SW 1271 (cell line): ENCODE measurements at regions not wholly inside any gene's neighbourhood (a gene's known extent, or its start where the extent isn't known, plus 50 kb on each side); places are given as distances from the start of the nearest gene placed in this dataset.

Experiments
- DNase-seq, 2 experiments: peaks; one replicate each; lab custom pipeline; 2025; lab: John Stamatoyannopoulos, UW

DNA sequence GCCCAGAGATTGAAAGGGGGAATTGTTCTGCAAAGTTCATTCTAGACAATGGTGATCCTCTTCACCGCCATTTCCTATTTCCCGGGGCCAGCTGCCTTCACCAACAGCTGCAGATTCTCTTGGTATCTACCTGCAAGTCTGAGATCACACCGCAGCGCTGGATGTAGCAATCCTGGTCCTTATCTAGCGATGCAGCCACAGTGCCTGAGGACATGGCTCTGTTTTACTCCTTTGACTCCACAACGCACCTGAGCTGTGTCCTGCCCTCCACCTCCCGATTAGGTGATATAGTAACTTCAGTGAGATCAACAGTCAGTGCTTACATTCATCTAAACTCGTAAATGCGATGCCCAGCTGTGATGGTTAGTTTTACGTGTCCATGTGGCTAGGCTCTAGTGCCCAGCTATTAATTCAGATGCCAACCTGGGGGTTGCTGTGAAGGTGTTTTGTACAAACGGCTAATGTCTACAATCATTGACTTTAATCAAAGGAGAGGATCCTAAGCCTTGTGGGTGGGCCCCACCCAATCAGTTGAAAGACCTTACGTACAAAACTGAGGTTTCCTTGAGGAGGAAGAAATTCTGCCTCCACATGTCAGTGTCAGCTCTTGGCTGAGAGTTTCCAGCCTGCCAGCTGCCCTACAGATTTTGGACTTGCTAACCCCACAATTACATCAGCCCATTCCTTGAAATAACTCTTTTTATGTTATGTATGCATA lies 189.8 kb downstream of the SH3BP4 start:
- no peak for DNase-seq

- DNase-seq, result no peak
These were observed 190.8 kb downstream of the SH3BP4 start for GRCh38 chr2:235142601-235143000.

GRCh38 chr2:235143789-235144188 lies 192.0 kb downstream of the SH3BP4 start:
- DNase-seq, result no peak

GRCh38 chr2:235144291-235144690 lies 192.5 kb downstream of the SH3BP4 start:
- DNase-seq, result no peak

GRCh38 chr2:235146206-235146605 lies 194.4 kb downstream of the SH3BP4 start:
- no peak for DNase-seq

DNA sequence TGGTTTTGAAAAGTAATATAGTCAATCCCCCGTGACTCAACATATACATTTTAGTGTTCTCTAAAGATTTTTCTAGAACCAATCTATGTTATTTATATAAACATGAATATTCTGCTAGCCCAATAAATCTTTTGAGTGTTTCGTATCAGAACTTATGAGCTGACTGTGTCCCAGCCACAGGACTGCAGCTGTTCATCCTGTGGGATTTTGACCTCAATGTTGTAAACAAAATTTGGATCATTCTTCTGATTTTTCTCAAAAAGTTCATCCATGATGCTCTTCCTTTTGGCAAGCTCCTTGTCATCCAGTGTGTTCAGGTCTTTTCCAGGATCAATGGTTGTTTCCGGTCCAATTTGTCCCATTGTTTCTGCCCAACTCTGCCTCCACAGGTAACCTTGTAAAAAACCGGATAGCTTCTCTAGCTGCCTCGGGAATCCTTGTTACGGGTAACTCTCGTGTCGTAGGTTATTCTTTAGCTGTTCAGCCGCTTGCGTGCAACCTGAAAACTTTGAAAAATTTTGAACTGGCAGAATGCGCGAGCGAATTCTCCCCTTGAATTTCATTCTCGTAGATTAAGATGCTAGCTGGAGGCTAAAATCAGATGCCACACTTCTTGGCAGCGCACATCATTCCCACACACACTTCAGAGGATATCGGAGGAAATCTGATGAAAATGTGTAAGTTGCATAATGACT lies 195.2 kb downstream of the SH3BP4 start:
- DNase-seq, result no peak

DNA sequence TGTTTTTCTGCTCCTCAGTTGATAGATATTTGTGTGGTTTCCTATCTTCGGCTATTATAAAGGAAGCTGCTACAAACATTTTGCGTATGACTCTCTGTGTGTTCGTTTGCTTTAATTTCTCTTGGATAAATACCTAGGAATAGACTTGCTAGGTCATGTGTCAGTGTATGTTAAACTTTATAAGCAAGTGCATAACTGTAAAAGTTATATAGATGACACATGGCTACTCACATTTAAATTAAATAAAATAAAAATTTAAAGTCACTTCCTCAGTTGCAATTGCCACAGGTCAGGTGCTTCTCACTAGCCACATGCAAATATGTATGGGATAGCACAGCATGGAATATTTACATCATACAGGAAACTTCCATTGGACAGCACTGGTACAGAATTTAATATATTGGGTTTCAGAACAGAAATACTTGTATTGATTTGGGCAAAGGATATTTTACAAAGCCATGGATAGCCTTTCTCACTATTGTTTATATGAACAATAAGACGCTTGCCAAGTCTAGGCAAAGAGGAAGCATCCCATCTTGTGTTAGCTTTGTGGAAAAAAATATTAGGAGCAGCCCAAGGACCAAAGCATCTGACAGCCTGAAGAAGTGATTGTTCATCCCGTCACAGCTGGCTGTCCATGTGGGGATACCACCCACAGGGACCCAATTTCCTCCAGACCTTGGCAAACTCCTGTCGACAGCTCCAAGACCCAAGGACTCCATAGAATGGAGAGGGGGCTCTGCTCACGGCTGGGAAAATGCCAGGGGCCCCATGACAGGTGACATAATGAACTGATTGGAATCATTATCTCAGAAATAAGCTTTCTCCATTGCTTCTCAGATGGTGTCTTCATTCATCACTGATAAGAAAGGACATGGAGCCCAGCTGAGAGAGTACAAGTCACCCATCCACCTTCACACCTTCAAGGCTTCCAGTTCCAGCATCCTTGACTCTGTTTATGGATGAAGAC lies 196.7 kb downstream of the SH3BP4 start:
- DNase-seq, result no peak

DNA sequence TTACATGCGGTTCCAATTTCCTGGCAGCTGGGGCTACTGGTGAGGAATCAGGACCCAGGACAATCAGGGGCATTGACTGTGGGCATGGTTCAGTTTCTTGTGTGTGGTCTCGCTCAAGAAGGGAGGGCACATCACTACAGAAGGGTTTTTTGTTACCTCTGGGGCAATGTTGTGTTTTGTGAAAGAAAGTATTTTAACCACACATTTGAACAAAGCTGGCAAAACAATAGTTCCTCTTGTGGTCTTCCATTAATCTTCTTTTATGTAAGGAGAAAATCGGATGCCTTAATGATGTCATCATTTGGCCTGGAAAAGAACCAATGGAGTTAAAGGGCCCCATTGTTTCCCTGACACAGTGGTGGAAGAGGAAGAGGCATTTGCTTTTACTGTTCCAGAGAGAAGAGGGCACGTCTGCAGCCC lies 197.4 kb downstream of the SH3BP4 start:
- DNase-seq, result no peak

- no peak for DNase-seq
These were observed 197.9 kb downstream of the SH3BP4 start for GRCh38 chr2:235149736-235150135.

DNA sequence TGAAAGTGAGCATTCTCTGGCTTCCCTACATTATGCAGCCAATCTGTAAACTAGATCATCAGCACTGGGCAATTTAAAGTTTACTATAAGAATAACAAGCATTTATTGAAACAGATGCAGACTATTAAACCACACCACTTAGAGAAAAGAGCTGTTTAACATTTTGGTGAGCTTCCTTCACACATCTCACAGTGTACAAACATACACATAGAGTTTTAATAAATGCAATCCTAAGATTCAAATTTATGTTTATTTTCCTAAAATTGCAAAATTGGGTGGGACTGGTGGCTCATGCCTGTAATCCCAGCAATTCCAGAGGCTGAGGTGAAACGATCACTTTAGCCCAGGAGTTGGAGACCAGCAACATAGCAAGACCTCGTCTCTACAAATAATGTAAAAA lies 199.3 kb downstream of the SH3BP4 start:
- no peak for DNase-seq

DNA sequence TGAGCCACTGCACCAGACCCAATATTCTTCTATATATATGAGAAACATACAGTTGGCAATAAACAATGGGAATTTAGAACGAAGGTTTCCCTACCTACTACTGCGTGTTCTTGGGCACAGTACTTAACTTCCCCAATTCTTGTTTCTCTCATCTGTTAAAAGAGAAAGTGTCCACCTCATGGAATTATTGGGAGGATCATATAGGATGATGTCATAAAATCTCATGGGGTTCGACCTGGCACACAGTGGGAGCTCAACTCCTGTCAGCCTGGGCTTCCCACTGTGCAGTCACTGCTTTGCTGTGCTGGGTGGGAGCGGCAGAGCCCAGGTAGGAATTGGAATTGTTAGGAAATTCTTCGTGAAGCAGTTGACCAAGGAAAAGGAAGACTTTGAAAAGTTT lies 203.3 kb downstream of the SH3BP4 start:
- DNase-seq, result no peak

- DNase-seq, result no peak
These were observed 204.2 kb downstream of the SH3BP4 start for GRCh38 chr2:235156055-235156454.

GRCh38 chr2:235157746-235158482 lies 206.1 kb downstream of the SH3BP4 start:
- no peak for DNase-seq

DNA sequence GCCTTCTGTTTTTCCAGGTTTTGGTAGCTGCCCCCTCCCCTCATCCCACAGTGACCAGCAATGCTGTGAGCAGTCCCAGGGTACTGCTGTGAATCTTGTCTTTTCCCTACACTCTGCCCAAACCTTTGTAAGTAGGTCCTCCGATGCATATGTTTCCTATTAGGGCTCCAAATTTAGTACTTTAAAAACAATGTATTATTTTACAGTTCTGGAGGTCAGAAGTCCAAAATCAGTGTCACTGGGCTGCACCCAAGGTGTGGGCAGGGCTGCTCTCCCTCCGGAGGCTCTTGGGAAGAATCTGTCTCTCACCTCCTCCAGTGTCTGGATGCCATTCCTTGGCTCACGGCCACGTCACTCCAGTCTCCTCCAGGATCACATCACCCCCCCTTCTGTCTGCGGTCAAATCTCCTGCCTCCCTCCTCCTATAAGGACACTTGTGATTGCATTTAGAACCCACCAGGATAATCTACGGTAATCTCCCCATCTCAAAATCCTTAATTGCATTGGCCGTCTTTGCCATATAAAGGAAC lies 208.5 kb downstream of the SH3BP4 start:
- DNase-seq, result no peak

DNA sequence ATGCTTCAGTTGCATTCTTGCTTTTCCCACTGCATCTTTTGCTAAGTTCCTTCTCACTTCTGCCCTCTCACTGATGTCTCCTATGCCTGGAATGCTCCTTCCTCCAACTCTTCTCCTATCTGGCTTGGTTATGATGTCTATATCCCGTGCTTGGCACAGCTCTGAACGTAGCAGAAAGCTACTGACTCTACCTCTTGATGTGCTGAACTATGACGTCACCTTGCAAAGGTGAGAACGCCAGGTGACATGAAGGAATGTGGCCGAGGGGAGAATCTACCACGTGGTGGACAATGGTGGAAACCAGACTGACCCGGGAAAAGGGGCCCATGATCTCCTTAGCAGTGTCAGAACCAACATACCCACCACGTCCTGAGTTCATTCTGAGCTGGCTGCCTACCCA lies 209.7 kb downstream of the SH3BP4 start:
- DNase-seq, result no peak

DNA sequence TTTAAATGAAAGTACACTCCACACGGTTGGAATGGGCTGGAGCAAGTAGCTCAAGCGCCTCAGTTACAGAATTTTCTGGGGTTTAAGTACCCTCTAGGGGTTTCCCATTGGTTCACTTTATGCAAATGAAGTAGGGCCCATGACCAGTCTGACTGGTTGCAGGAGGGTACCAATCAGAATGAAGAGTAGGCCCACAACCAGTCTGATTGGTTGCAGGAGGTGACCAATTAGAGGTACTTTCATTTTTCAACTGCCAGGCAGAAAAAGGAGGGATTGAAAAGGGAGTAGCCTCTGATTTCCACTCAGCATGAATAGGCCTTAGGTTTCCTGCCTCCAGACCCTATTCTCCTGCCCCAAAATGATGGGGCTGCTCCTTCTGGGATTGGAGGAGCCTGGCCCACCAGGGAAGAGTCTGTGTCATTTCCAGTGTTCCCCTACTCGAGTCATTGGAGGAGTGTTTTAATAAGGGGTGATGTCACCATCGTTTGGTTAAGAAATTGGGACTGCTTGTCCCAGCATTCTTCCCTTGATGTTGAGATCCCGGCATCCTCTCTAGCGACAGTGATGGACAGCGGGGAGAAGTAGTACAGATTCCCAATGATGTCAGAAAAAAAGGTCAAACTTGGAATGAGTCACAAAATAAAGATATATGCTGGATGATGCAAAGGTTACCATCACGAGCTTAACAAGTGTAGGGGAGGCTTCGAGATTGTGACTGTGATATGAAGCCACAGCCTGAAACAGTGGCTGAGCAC lies 210.4 kb downstream of the SH3BP4 start:
- no peak for DNase-seq

DNA sequence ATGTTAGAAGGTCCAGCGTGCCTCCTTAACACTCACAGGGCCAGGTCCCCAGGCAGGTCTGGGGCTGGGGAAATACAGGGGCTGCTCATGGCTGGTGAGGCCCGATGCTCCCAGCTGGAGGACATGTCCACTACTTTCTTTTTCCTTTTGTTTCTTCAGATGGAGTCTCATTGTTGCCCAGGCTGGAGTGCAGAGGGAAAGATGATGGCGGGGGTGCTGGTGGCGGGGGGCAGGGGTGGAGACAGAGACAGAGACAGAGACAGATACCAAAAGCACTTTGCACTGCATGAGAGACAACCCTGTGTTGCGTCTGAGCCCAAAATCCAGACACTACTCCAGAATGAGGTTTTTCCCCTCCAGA lies 211.0 kb downstream of the SH3BP4 start:
- no peak for DNase-seq

DNA sequence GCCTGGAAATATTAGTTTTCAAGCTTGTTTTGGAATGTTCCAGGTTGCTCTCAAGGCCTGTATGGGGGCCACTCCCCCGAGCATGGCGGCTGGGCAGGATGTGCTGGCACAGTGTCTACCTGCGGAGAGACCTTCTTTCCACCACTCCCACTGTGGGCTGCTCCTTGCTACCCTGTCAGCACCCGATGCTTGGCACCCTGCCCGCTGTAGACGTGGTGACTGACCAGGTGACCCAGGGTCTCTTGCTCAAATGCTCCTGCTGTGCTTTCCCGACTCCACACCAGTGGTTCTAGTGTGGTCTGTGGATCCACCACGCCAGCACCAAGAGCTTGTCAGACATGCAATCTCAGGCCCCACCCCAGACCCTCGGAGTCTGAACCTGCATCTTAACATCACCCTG lies 213.3 kb downstream of the SH3BP4 start:
- no peak for DNase-seq

GRCh38 chr2:235165631-235166030 lies 213.8 kb downstream of the SH3BP4 start:
- DNase-seq, result no peak

DNA sequence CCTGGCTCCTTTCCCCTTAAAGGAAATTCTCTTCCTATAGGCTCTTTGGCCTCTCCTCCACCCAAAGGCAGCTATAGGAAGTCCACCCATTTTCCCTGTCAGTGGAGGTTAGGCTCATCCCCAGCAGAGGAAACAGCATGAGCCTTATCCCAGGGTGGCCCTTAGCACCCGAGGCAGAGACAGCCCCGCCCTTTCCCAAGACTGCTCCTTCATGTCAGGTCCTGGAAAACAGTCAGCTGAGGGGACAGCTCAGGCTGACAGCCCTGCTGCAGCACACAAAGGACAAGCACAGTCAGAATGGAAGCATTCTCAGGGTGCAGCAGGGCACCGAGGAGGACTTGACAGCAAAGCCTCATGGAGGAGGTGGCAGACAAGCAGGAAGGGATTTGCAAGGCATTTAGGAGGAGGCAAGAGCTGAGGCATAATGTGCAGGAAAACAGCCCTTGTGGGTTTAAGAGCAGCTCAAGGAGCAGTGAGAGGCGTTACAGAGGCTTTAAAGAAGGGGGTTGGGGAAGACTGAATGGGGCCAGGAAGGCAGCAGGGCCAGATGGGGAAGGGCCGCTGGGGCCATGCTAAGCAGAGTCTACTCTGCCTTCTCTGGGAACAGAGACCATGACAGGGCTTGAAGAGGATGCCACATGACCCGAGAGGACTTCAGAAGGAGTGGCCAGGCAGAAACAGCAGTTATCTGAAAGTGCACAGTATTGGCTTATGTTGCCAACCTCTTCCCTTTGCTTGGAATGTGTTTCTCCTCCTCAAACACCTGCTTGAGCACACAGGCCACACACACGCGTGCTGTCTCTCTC lies 216.6 kb downstream of the SH3BP4 start:
- no peak for DNase-seq
